ENCODE measurements at regions not wholly inside any gene's neighbourhood (a gene's known extent, or its start where the extent isn't known, plus 50 kb on each side); places are given as distances from the start of the nearest gene placed in this dataset.

GRCh38 chr4:30924495-30924894, 204.3 kb downstream of the PCDH7 start:
- DNase-seq (ENCODE audit: insufficient read length, low spot score) (no peak), FAIRE-seq (no peak)

DNA sequence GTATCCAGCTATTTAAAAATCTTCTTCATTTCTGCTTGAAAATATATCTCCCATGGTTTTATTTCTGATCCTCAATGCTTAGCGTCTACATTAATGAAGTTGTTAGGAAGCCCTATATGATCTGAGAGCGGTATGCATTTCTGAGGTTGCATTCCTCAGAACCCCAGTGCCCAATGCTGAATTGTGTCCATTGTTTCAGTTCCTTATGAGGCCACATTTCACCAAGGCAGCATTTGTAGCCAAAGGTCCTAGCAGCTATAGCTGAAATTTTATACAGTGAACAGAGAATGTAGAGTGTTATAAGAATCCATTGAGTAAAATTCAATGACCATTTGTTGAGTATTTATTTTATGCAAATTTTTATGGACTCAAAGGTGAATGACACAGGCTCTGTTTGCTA, 209.5 kb downstream of the PCDH7 start:
- FAIRE-seq = no peak
- DNase-seq (ENCODE audit: insufficient read length, low spot score) = no peak

GRCh38 chr4:30930276-30930675, 210.1 kb downstream of the PCDH7 start:
- no peak for FAIRE-seq
- no peak for DNase-seq (ENCODE audit: insufficient read length, low spot score)

DNA sequence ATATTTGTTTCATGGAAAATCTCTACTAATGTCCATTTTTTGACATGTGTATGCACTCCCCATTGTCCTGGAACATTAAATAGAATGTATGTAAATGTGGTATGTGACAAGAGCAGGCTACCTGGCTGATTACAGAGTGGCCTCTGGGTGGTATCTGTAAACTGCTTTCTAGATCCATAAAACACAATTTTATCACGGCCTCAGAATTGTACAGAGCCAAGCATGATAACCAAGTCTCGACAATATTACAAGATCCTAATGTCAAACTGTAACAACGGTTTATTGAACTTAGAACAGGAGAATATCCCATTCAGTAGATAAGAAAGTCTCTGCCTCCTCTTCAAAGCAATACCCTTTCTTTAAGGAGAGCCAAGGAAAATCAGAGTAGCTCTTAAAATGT, 212.4 kb downstream of the PCDH7 start:
- DNase-seq (ENCODE audit: insufficient read length, low spot score) (no peak), FAIRE-seq (no peak)

DNA sequence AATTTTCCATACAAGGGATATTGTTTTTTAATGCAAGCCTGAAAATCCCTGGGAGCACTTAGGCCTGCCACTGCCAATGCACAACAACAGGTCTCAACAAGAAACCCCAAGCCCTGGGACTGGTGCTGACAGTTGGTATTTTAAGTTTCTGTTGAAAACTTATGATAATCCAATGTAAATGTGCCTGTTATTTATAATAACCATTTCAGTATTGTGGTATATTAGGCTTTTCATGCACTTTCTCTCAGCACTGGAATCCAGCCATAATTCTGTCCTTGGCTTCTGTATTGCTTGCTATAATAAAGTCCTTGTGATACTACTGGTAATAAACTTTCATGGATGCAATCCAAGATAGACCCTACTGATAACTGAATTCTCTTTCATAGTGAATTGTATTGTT, 218.9 kb downstream of the PCDH7 start:
- no peak for FAIRE-seq
- DNase-seq (ENCODE audit: insufficient read length, low spot score) = no peak

DNA sequence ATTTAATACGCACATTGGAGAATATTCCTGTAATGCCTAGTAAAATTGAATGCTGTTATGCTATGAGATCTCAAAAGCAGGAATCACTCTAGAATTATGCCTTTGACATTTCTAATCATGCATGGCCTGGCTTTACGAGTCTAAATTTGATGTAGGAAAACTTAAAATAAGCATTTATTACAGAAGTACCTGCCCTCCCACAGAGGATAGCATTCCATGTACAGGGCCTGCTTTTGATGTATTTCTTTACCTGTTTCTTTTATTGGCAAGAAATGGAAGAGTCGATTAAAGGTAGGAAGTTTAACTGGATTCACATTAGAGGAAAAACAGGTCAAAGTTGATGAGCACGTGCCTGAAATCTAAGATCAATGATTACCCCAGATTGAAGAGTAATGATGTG, 219.5 kb downstream of the PCDH7 start:
- FAIRE-seq (no peak), DNase-seq (ENCODE audit: insufficient read length, low spot score) (no peak)

DNA sequence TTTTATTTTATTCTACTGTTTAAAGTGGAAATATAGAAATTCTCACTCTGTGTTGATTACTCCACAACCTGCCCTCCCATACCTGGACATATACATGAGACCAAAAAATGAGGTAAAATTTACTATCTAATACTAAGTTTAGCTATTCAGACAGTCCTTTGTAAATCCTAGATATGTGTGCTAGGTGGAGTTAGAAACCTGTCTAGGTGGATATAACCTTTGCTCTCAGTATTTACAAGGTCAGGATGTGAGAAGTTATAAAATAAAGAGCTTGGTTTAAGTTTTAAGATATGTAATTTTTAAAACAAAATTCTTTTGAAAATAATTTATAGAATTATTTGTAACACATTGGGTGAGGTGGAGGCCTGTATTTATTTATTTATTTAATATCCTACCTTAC, 221.5 kb downstream of the PCDH7 start:
- no peak for FAIRE-seq

GRCh38 chr4:30943356-30943755, 223.2 kb downstream of the PCDH7 start:
- DNase-seq (ENCODE audit: insufficient read length, low spot score) (no peak), FAIRE-seq (no peak)

More for the DNA sequence above, 221.5 kb downstream of the PCDH7 start:
- DNase-seq (ENCODE audit: insufficient read length, low spot score) = no peak

DNA sequence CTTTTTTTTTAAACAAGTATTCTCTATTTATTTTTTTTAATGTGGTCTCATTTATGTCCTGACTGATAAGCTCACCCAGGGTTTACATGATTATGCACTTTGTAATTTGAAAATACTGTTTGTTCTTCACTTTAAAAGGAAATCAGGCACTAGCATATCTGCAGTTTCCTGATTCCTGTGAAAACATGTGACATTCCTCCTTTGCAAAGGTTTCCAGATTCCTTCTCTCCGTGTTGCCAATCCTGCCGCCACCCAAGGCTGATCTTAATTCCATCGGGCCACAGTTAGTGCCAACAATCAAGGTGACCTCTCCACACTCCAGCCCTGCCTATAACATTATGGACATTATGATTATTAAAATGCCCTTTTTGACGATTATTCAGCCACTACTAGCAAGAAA, 225.4 kb downstream of the PCDH7 start:
- FAIRE-seq (no peak), DNase-seq (ENCODE audit: insufficient read length, low spot score) (no peak)

- no peak for DNase-seq (ENCODE audit: insufficient read length, low spot score)
- FAIRE-seq = no peak
Observed at GRCh38 chr4:30946288-30946687, 226.1 kb downstream of the PCDH7 start.

DNA sequence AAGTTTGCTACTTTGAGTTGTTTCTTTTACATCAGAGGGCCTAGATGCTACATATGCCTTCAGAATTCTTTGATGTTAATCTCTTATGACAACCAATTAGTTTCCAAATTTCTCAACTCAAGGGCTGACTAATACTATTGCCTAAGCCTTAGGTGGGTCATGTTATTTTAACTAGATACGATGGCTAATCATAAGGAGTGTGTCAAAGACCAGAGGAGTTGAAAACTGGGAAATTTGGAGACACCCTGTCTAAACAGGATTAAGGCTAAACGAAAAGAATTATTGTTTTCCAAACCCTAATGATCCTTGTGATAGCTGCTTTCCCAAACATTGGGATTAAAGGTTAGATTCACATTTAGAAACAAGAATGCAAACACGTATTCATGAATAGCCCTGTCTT, 228.5 kb downstream of the PCDH7 start:
- DNase-seq (ENCODE audit: insufficient read length, low spot score) = no peak
- FAIRE-seq = no peak

- FAIRE-seq = no peak
- DNase-seq (ENCODE audit: insufficient read length, low spot score) = no peak
Observed at GRCh38 chr4:30950737-30951136, 230.6 kb downstream of the PCDH7 start.

DNA sequence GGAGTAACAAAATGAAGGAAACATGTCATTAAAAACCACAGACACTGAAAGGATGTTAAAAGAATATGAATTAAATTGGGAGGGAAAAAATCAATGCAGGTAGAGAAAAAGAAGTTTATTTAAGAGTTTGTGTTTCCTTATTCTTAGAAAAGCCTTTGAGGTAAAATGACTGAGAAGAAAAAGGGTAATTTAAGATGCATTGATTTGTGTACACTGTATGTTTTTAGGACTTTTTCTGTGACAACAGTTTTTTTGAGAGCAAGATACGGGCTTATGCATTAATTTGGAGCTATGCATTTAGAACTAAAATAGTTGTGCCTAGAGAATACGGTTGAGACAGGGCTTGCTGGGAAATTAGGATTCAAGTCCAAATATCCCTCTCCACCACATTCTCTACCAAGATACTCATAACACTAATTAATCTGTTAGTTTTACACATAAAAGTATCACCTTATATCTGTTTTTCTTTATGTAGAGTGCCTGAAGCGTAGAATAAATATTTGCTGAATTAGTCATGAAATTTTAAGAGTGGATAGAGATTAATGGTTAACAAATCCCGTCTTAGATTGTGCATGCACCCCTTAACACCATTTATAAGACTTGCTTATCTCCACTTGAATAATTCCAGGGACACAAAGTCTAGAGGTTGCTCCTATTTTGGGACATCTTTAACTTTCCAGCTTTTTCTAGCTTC, 232.5 kb downstream of the PCDH7 start:
- DNase-seq (ENCODE audit: insufficient read length, low spot score) (no peak), FAIRE-seq (no peak)

GRCh38 chr4:30953799-30954198, 233.6 kb downstream of the PCDH7 start:
- no peak for FAIRE-seq
- no peak for DNase-seq (ENCODE audit: insufficient read length, low spot score)

DNA sequence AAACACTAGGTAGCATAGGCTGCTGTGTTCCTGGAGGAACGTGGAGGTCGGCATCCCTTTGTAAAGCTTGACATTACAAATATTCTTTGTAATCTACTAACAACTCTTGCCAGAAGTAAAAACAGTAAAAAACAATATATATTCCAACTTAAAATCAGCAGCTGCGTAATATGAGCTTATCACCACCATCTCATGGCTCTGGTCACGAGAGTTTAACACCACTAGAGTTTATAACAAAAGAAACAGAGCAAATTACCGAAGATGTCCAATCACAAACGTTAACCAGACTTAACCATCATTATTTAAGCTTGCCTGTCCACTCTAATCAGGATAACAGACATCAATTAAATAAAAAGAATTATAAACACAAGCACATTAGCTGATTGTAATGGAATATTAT, 236.7 kb downstream of the PCDH7 start:
- FAIRE-seq (no peak), DNase-seq (ENCODE audit: insufficient read length, low spot score) (no peak)

DNA sequence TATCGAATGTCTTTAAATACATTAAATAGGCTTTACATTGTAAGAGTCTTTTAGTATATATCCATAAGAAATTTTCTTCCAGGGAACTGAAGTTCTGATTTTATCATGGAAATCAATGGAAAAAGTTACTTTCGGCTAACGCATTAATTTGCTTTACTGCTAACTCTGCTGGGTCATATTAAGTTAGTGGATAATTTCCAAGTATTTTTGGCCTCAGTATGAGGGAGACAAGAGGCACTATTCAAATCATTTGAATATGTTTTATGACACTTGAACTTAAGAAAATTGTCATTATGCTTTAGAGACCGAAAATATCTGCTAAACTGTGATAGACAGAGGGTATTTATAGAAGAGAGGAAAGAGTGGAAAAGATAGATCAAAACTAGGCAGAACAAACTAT, 237.5 kb downstream of the PCDH7 start:
- DNase-seq (ENCODE audit: insufficient read length, low spot score) (no peak), FAIRE-seq (no peak)

DNA sequence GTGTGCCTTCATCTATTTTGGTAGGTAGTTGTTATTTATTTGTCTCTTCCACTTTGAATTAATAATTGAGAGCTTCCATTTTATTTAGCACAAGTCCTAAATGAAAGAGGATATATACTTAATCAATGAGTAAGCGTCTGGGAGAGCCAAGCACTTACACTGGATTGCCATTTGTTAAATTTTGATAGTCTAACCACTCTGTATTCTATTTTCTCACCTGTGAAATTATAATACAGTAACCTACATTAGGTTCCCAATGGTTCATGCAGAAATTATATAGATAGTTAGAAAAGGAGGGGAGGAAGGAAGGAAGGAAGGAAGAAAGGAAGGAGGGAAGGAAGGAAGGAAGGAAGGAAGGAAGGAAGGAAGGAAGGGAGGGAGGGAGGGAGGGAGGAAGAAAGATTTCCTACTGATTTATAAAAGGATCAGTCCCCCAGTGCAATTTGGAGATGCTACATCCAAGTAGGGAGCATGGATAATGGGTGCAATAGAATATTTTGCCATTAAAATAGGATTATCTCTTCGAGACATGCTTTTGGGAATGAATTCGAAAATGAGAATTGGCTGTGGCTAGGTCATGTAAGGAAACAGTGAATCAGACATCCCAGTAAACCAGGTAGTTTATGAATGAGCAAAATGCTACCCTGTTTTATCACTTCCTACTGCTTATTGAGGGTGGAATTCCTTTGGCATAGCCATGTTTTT, 239.8 kb downstream of the PCDH7 start:
- FAIRE-seq (no peak), DNase-seq (ENCODE audit: insufficient read length, low spot score) (no peak)

GRCh38 chr4:30962939-30963338, 242.8 kb downstream of the PCDH7 start:
- no peak for FAIRE-seq

GRCh38 chr4:30968926-30969325, 248.8 kb downstream of the PCDH7 start:
- no peak for FAIRE-seq
- DNase-seq (ENCODE audit: insufficient read length, low spot score) = no peak

More at GRCh38 chr4:30962939-30963338, 242.8 kb downstream of the PCDH7 start:
- no peak for DNase-seq (ENCODE audit: insufficient read length, low spot score)

DNA sequence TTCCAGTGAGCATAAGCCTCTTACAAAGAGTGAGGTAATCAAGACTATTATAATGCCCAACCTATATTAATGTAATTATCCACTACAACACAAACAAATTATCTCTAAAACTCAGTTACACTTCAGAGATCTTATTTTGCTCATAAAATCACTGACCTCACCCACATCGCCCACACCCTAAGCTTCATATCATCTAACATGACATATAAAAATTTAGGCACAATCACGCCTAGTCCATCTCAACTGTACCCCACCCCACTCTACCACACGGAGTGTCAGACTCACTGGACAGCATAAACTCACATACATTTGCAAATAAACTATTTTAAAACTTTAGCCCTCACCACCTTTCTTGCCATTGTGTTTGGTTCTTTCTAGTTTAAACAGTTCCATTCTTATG, 252.4 kb downstream of the PCDH7 start:
- no peak for FAIRE-seq

GRCh38 chr4:30973993-30974392, 253.8 kb downstream of the PCDH7 start:
- no peak for FAIRE-seq
- DNase-seq (ENCODE audit: insufficient read length, low spot score) = no peak

More for the DNA sequence above, 252.4 kb downstream of the PCDH7 start:
- no peak for DNase-seq (ENCODE audit: insufficient read length, low spot score)

- no peak for FAIRE-seq
- no peak for DNase-seq (ENCODE audit: insufficient read length, low spot score)
Observed at GRCh38 chr4:30979402-30979801, 259.2 kb downstream of the PCDH7 start.

Measured in GM19239 (cell line).